Kidney capillary endothelial cell (primary cell): ENCODE measurements at regions not wholly inside any gene's neighbourhood (a gene's known extent, or its start where the extent isn't known, plus 50 kb on each side); places are given as distances from the start of the nearest gene placed in this dataset.

Experiments
- DNase-seq: peaks from one replicate; pipeline ENCODE4 v3.0.0-alpha.2; 2018; ENCODE audit warnings: low spot score

- DNase-seq = no peak
Measured at GRCh38 chr5:42360056-42360455, 63.2 kb upstream of the GHR start.

GRCh38 chr5:42360616-42361314 lies 62.5 kb upstream of the GHR start:
- no peak for DNase-seq

- DNase-seq = no peak
Measured at GRCh38 chr5:42361315-42361688, 61.9 kb upstream of the GHR start.

DNA sequence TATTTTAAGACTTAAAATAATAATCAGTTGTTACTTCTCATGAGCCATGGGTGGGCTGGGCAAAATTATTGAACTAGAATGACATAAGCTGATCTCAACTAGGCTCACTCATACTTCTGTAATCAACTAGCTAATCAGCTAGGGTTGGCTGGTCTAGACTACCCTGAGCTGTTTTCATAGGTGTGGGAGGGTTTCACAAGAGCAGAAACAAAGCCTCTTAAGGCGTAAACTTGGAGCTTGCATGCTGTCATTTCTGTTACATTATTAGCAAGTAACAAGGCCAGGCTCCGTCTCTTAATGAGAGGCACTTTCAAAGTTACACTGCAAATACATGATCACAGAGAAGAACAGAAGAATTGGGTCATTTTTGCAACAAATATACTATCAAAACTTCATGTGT lies 57.2 kb upstream of the GHR start:
- no peak for DNase-seq
